ENCODE measurements at regions not wholly inside any gene's neighbourhood (a gene's known extent, or its start where the extent isn't known, plus 50 kb on each side); places are given as distances from the start of the nearest gene placed in this dataset.

- POLR2A ChIA-PET, result no interaction called here
- Histone ChIP-seq H3K4me3 (ENCODE audit: low read depth, low read length) (no peak overlapping the region), H3K4me1 (ENCODE audit: control insufficient read depth, insufficient read depth, low read length) (no peaks in the 10 kb centered on the region), H3K9me3 (ENCODE audit: control insufficient read depth, insufficient read depth, low read depth, low read length) (no peaks in the 10 kb centered on the region), H3K27ac (ENCODE audit: extremely low read depth, low read depth, low read length) (no peak overlapping the region), H3K36me3 (ENCODE audit: control insufficient read depth in 2 of 2, insufficient read depth in 1 of 2, low read length in 2 of 2) (no peaks in the 10 kb centered on the region)
- CTCF ChIA-PET, result interaction anchor here (0.8 to 1.6 kb wide), 3 partner anchors 13 to 30 kb away, joined by 3 to 5 read pairs (median 3); no protein-coding TSS in a partner anchor
- no peak for TF ChIP-seq ZNF555 (tag by site-specific recombination; conservative IDR thresholded peaks at IDR 0.05)
- TF ChIP-seq, protein P1, sequence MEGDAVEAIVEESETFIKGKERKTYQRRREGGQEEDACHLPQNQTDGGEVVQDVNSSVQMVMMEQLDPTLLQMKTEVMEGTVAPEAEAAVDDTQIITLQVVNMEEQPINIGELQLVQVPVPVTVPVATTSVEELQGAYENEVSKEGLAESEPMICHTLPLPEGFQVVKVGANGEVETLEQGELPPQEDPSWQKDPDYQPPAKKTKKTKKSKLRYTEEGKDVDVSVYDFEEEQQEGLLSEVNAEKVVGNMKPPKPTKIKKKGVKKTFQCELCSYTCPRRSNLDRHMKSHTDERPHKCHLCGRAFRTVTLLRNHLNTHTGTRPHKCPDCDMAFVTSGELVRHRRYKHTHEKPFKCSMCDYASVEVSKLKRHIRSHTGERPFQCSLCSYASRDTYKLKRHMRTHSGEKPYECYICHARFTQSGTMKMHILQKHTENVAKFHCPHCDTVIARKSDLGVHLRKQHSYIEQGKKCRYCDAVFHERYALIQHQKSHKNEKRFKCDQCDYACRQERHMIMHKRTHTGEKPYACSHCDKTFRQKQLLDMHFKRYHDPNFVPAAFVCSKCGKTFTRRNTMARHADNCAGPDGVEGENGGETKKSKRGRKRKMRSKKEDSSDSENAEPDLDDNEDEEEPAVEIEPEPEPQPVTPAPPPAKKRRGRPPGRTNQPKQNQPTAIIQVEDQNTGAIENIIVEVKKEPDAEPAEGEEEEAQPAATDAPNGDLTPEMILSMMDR (tag by site-specific recombination; IDR thresholded peaks at IDR 0.05), result peak; percentile 12; the same call in 1 of the 2 replicates
Measured at GRCh38 chr5:68884883-68885282, 208.9 kb upstream of the SLC30A5 start.

DNA sequence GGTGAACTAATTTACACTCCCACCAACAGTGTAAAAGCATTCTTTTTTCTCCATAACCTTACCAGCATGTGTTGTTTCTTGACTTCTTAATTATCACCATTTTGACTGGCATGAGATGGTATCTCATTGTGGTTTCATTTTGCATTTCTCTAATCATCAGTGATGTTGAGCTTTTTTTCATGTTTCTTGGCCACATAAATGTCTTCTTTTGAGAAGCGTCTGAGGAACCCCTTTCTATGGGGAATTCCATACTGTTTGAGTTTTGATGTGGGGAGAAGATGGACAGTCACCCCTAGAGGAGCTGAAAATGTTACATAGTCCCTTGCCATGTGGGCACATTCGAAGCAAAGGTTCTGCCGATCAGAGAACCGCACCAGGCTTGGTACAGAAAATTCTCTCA lies 207.0 kb upstream of the SLC30A5 start:
- TF ChIP-seq ZFP69B (tag by site-specific recombination; IDR thresholded peaks at IDR 0.05) (no peak), ZNF623 (tag by site-specific recombination; IDR thresholded peaks at IDR 0.05) (no peak), ZNF654 (tag by site-specific recombination; IDR thresholded peaks at IDR 0.05; ENCODE audit: low read depth) (no peak), ZNF280D (tag by site-specific recombination; IDR thresholded peaks at IDR 0.05) (no peak), KLF9 (tag by site-specific recombination; IDR thresholded peaks at IDR 0.05; ENCODE audit: low read depth) (no peak), ZNF366 (tag by site-specific recombination; conservative IDR thresholded peaks at IDR 0.05) (no peak), ZBTB8A (tag by site-specific recombination; IDR thresholded peaks at IDR 0.05) (no peak), IKZF3 (tag by site-specific recombination; IDR thresholded peaks at IDR 0.05) (no peak), ZNF514 (tag by site-specific recombination; IDR thresholded peaks at IDR 0.05) (no peak)
- TF ChIP-seq, protein P2, sequence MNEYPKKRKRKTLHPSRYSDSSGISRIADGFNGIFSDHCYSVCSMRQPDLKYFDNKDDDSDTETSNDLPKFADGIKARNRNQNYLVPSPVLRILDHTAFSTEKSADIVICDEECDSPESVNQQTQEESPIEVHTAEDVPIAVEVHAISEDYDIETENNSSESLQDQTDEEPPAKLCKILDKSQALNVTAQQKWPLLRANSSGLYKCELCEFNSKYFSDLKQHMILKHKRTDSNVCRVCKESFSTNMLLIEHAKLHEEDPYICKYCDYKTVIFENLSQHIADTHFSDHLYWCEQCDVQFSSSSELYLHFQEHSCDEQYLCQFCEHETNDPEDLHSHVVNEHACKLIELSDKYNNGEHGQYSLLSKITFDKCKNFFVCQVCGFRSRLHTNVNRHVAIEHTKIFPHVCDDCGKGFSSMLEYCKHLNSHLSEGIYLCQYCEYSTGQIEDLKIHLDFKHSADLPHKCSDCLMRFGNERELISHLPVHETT (tag by site-specific recombination; IDR thresholded peaks at IDR 0.05), result no peak
- H3K9me3 ChIP-seq (ENCODE audit: control insufficient read depth, insufficient read depth, low read depth, low read length), result no peaks in the 10 kb centered on the region
- H3K4me3 ChIP-seq (ENCODE audit: low read depth, low read length), result no peak overlapping the region
- H3K4me1 ChIP-seq (ENCODE audit: control insufficient read depth, insufficient read depth, low read length), result no peaks in the 10 kb centered on the region
- H3K36me3 ChIP-seq (ENCODE audit: control insufficient read depth in 2 of 2, insufficient read depth in 1 of 2, low read length in 2 of 2), result no peaks in the 10 kb centered on the region
- H3K27ac ChIP-seq (ENCODE audit: extremely low read depth, low read depth, low read length), result no peak overlapping the region
- ChIA-PET POLR2A (interaction anchor here (0.6 kb wide), 1 partner anchor 1919 kb away, joined by 5 read pairs; no protein-coding TSS in a partner anchor), CTCF (interaction anchor here (0.6 to 0.9 kb wide), 2 partner anchors 76 to 129 kb away, joined by 3 read pairs; no protein-coding TSS in a partner anchor)

- ChIA-PET POLR2A (no interaction called here), CTCF (no interaction called here)
- Histone ChIP-seq H3K27ac (ENCODE audit: extremely low read depth, low read depth, low read length) (no peak overlapping the region), H3K36me3 (ENCODE audit: control insufficient read depth in 2 of 2, insufficient read depth in 1 of 2, low read length in 2 of 2) (no peaks in the 10 kb centered on the region), H3K4me1 (ENCODE audit: control insufficient read depth, insufficient read depth, low read length) (no peaks in the 10 kb centered on the region), H3K4me3 (ENCODE audit: low read depth, low read length) (no peak overlapping the region), H3K9me3 (ENCODE audit: control insufficient read depth, insufficient read depth, low read depth, low read length) (no peaks in the 10 kb centered on the region)
- TF ChIP-seq ZNF610 (tag by site-specific recombination; IDR thresholded peaks at IDR 0.05; ENCODE audit: borderline replicate concordance), result no peak
- no peak for TF ChIP-seq SCRT1 (tag by site-specific recombination; IDR thresholded peaks at IDR 0.05; ENCODE audit: borderline replicate concordance)
- TF ChIP-seq ZFP37 (tag by site-specific recombination; IDR thresholded peaks at IDR 0.05), result no peak
- TF ChIP-seq KLF1 (tag by site-specific recombination; IDR thresholded peaks at IDR 0.05), result no peak
- TF ChIP-seq ZNF2 (tag by site-specific recombination; IDR thresholded peaks at IDR 0.05), result no peak
- TF ChIP-seq ZNF747 (tag by site-specific recombination; IDR thresholded peaks at IDR 0.05), result no peak
- no peak for TF ChIP-seq ZBTB10 (tag by site-specific recombination; IDR thresholded peaks at IDR 0.05)
- no peak for TF ChIP-seq PRDM1 (tag by site-specific recombination; IDR thresholded peaks at IDR 0.05)
- TF ChIP-seq EGR2 (tag by site-specific recombination; IDR thresholded peaks at IDR 0.05; ENCODE audit: low read depth), result no peak
- TF ChIP-seq ZNF530 (tag by site-specific recombination; IDR thresholded peaks at IDR 0.05; ENCODE audit: low read depth), result no peak
- no peak for TF ChIP-seq ZBTB48 (tag by site-specific recombination; IDR thresholded peaks at IDR 0.05)
- TF ChIP-seq ZNF211 (tag by site-specific recombination; IDR thresholded peaks at IDR 0.05; ENCODE audit: low read depth), result no peak
- no peak for TF ChIP-seq ZNF214 (tag by site-specific recombination; IDR thresholded peaks at IDR 0.05; ENCODE audit: borderline replicate concordance)
Measured at GRCh38 chr5:68891718-68892117, 202.1 kb upstream of the SLC30A5 start.
